GM12878 (cell line): ENCODE measurements at regions not wholly inside any gene's neighbourhood (a gene's known extent, or its start where the extent isn't known, plus 50 kb on each side); places are given as distances from the start of the nearest gene placed in this dataset. TPM values are rescaled to one million over a fixed set of nuclear protein-coding genes. Genes with fewer than 3 reads are reported as not detected.

ENCODE experiments used
- small RNA-seq: library from RNA; depleted of rRNA; stranded (forward); fragments of <200 nt; gene quantifications from one replicate; pipeline ENCODE3, GENCODE V24; 2014

Small RNA genes in the stretch of these regions (small RNA-seq; reads per million reads assigned to genes)
- gene AC010350.1 = not detected
